ENCODE measurements at regions not wholly inside any gene's neighbourhood (a gene's known extent, or its start where the extent isn't known, plus 50 kb on each side); places are given as distances from the start of the nearest gene placed in this dataset.

- ChIA-PET POLR2A (interaction anchor here (0.7 kb wide), 1 partner anchor 826 kb away, joined by 3 read pairs; no protein-coding TSS in a partner anchor), CTCF (ENCODE audit: low intra/inter-chr PET ratio) (no interaction called here)
- no peaks in the 10 kb centered on the region for H3K79me2 ChIP-seq (ENCODE audit: control insufficient read depth, insufficient read depth, low read length)
- no TSS peak for BruUV-seq (replicated peaks)
- no peak overlapping the region for H3K27ac ChIP-seq (ENCODE audit: extremely low read depth, low read depth, low read length)
- intact Hi-C loops (cut with micrococcal nuclease) = no loop called here
- no peaks in the 10 kb centered on the region for H4K20me1 ChIP-seq (replicated peaks; ENCODE audit: control insufficient read depth, insufficient read depth, low read length)
- FAIRE-seq = no peak
- H3K9me1 ChIP-seq (ENCODE audit: control insufficient read depth, insufficient read depth, low read length) = no peaks in the 10 kb centered on the region
- 0% methylated on average over 6 of the region's 6 CpGs for WGBS (ENCODE audit: insufficient coverage, low coverage, missing lambda C conversion rate)
- DNase-seq (ENCODE audit: extremely low read depth in 1 of 4, low spot score in 3 of 4) = peak in 2 of 4 experiments; percentile 29 to 37
- H3K9ac ChIP-seq (ENCODE audit: insufficient read depth in 1 of 2, low read depth in 2 of 2, low read length in 2 of 2) = no peak overlapping the region
- H3K4me1 ChIP-seq (replicated peaks in 1 of 2; ENCODE audit: control insufficient read depth in 2 of 2, insufficient read depth in 2 of 2, low read length in 2 of 2) = no peaks in the 10 kb centered on the region
- no peak overlapping the region for H3K4me3 ChIP-seq
- H3K9me3 ChIP-seq (replicated peaks; ENCODE audit: control insufficient read depth, insufficient read depth, low read depth, low read length) = no peaks in the 10 kb centered on the region
- no peak overlapping the region for H3K4me2 ChIP-seq (ENCODE audit: insufficient read depth, low read length)
- H2AFZ ChIP-seq (ENCODE audit: low read depth, low read length) = no peak overlapping the region
- no peaks in the 10 kb centered on the region for H3K36me3 ChIP-seq (ENCODE audit: control insufficient read depth, insufficient read depth, low read length)
- peaks cover 0 to 12% of the 10 kb centered on the region in 2 experiments; a peak in 3 of 5 replicates for H3K27me3 ChIP-seq (ENCODE audit: control insufficient read depth in 2 of 2, insufficient read depth in 2 of 2, low read length in 2 of 2)
- peak; percentile 74 for ATAC-seq
- in situ Hi-C loops (cut with MboI) = no loop called here
- TF ChIP-seq ATF7 (IDR thresholded peaks at IDR 0.05) = no peak
- TF ChIP-seq CREB3 (tag; conservative IDR thresholded peaks at IDR 0.05; ENCODE audit: low read depth) = no peak
- TF ChIP-seq HDAC1 (IDR thresholded peaks at IDR 0.05) = no peak
- 0 out of 6 replicates have a peak, but pooled peaks of 1 of the 3 experiments have one; percentile 4 for TF ChIP-seq CTCF (IDR thresholded peaks at IDR 0.05 in 2 of 3, conservative IDR thresholded peaks at IDR 0.05 in 1 of 3; ENCODE audit: insufficient read depth in 2 of 3, low read depth in 1 of 3, low read length in 3 of 3)
- TF ChIP-seq HOMEZ (CRISPR knock-in tag; IDR thresholded peaks at IDR 0.05) = no peak
- no peak for TF ChIP-seq CBFA2T3 (IDR thresholded peaks at IDR 0.05)
- TF ChIP-seq THAP7 (CRISPR knock-in tag; IDR thresholded peaks at IDR 0.05) = no peak
- TF ChIP-seq USF1 (CRISPR knock-in tag; IDR thresholded peaks at IDR 0.05) = no peak
- TF ChIP-seq ZNF263 (CRISPR knock-in tag; IDR thresholded peaks at IDR 0.05; ENCODE audit: borderline replicate concordance) = no peak
- no peak for TF ChIP-seq HLTF (IDR thresholded peaks at IDR 0.05)
- no peak for TF ChIP-seq TAF1 (IDR thresholded peaks at IDR 0.05; ENCODE audit: control insufficient read depth, extremely low read depth, insufficient read depth, low read length, severe bottlenecking)
- TF ChIP-seq ZNF316 (IDR thresholded peaks at IDR 0.05) = peak; percentile 40; the same call in 1 of the 2 replicates
- TF ChIP-seq RBM14 (IDR thresholded peaks at IDR 0.05; ENCODE audit: borderline replicate concordance, insufficient read depth, low read depth, low read length) = no peak
- no peak for TF ChIP-seq ETV6 (IDR thresholded peaks at IDR 0.05; ENCODE audit: borderline replicate concordance in 1 of 2, low read depth in 2 of 2, low read length in 1 of 2)
- TF ChIP-seq ETV6 (CRISPR knock-in tag; IDR thresholded peaks at IDR 0.05; ENCODE audit: borderline replicate concordance) = no peak
These were observed 111.0 kb downstream of the HSPH1 start for GRCh38 chr13:31050486-31051400.

Measured in K562 (cell line).